LNCaP clone FGC (cell line): ENCODE measurements at regions not wholly inside any gene's neighbourhood (a gene's known extent, or its start where the extent isn't known, plus 50 kb on each side); places are given as distances from the start of the nearest gene placed in this dataset.
"Not testable (repeated sequence)": the region's sequence is repeated elsewhere in the genome, so short reads cannot be mapped to it uniquely, and the experiment has no call there.

ENCODE experiments used
- DNase-seq: peaks from one replicate; pipeline ENCODE4 v3.0.0-alpha.2; 2011; ENCODE audit warnings: low read depth
- H3K4me3 ChIP-seq: 2 replicates; pipeline ENCODE4 v1.5.1; 2011; ENCODE audit warnings: mild to moderate bottlenecking, low read depth, low read length, control low read depth
- CTCF ChIP-seq: IDR thresholded peaks from 2 replicates; pipeline ENCODE4 v1.5.1; 2012; ENCODE audit warnings: mild to moderate bottlenecking; ENCODE audit not compliant: control insufficient read depth, insufficient read depth; ENCODE audit errors: extremely low read depth

- H3K4me3 ChIP-seq, result no peak overlapping the region
- no peak for DNase-seq
- no peak for TF ChIP-seq CTCF
These were observed 113.7 kb upstream of the FOXN2 start for GRCh38 chr2:48200620-48201293.

- H3K4me3 ChIP-seq, DNase-seq: not testable (repeated sequence)
These were observed 113.0 kb upstream of the FOXN2 start for GRCh38 chr2:48201435-48201834.

GRCh38 chr2:48202863-48203642 lies 111.4 kb upstream of the FOXN2 start:
- no peak overlapping the region for H3K4me3 ChIP-seq
- TF ChIP-seq CTCF, result no peak
- DNase-seq, result no peak

GRCh38 chr2:48203668-48204067 lies 110.8 kb upstream of the FOXN2 start:
- no peak overlapping the region for H3K4me3 ChIP-seq
- TF ChIP-seq CTCF, result no peak
- no peak for DNase-seq

- H3K4me3 ChIP-seq, result no peak overlapping the region
- no peak for DNase-seq
- no peak for TF ChIP-seq CTCF
These were observed 109.7 kb upstream of the FOXN2 start for GRCh38 chr2:48204750-48205136.

GRCh38 chr2:48205137-48205798 lies 109.2 kb upstream of the FOXN2 start:
- TF ChIP-seq CTCF, result no peak
- no peak for DNase-seq
- H3K4me3 ChIP-seq, result no peak overlapping the region

GRCh38 chr2:48206056-48206656 lies 108.3 kb upstream of the FOXN2 start:
- DNase-seq, H3K4me3 ChIP-seq: not testable (repeated sequence)
